GM06990 (cell line): ENCODE measurements at regions not wholly inside any gene's neighbourhood (a gene's known extent, or its start where the extent isn't known, plus 50 kb on each side); places are given as distances from the start of the nearest gene placed in this dataset.

ENCODE experiments used
- DNase-seq: peaks from one replicate; pipeline ENCODE4 v3.0.0-alpha.2; 2011; ENCODE audit not compliant: insufficient read length; ENCODE audit errors: extremely low read depth
- H3K27me3 ChIP-seq: replicated peaks from 2 replicates; pipeline ENCODE4 v1.6.0; 2011; ENCODE audit warnings: low read length; ENCODE audit not compliant: control insufficient read depth, insufficient read depth
- H3K36me3 ChIP-seq: 2 replicates; pipeline ENCODE4 v1.5.1; 2011; ENCODE audit warnings: low read length; ENCODE audit not compliant: control insufficient read depth, insufficient read depth
- H3K4me3 ChIP-seq: replicated peaks from 2 replicates; pipeline ENCODE4 v1.5.1; 2011; ENCODE audit warnings: low read depth, mild to moderate bottlenecking, control low read depth, low read length
- CTCF ChIP-seq: IDR thresholded peaks from 2 replicates; pipeline ENCODE4 v1.5.1; 2011; ENCODE audit warnings: low read length, control low read depth, mild to moderate bottlenecking, inconsistent platforms; ENCODE audit not compliant: insufficient read depth, poor library complexity, severe bottlenecking

DNA sequence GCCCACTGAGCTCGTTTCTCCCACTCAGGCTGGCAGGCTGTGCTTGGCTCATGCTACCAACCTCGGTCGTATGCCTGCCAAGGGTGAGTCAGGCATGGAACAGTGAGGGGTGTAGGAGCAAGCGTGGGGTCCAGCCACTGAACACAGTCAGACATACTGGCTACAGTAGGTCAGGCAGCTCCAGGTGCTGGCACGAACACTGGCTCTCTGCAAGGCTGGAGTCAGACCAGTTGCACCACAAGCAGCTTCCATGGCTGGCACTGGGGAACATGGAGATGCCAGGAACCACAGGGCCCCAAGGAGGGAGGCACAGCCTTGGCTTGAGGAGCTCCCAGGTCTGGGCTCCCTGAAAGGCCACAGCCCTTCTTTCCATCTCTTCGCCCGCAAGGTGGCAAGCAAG, 410.7 kb upstream of the KIRREL3 start:
- no peak for TF ChIP-seq CTCF
- H3K36me3 ChIP-seq = no peaks in the 10 kb centered on the region
- no peak overlapping the region for H3K4me3 ChIP-seq
- no peak for DNase-seq
- H3K27me3 ChIP-seq = no peaks in the 10 kb centered on the region; the same call in 1 of the 2 replicates

DNA sequence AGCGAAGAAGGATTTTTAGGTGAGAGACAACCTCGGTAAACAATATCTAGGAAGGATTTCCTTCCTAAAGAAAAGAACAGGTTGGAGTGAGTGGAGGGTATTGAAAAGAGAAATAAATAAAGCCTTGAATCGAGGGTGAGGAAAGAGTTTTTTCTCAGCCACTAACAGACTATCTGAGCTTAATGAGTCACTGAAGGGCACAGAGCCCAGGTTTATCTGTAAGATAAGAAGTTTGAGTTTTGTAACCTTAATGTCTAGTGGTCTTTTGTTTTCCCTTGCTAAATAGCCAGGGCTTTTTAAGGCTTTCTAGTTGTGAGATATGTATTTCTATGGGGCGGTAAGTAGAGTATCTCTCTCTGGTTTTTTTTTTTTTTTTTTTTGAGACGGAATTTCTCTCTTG, 394.5 kb upstream of the KIRREL3 start:
- H3K4me3 ChIP-seq = no peak overlapping the region
- no peaks in the 10 kb centered on the region for H3K36me3 ChIP-seq
- H3K27me3 ChIP-seq = no peaks in the 10 kb centered on the region
- no peak for TF ChIP-seq CTCF
- DNase-seq = no peak

- DNase-seq = no peak
- H3K27me3 ChIP-seq = no peaks in the 10 kb centered on the region; the same call in 1 of the 2 replicates
- no peak for TF ChIP-seq CTCF
- no peak overlapping the region for H3K4me3 ChIP-seq
- no peaks in the 10 kb centered on the region for H3K36me3 ChIP-seq
These were observed 393.0 kb upstream of the KIRREL3 start for GRCh38 chr11:127393460-127393997.

GRCh38 chr11:127392575-127392974, 392.0 kb upstream of the KIRREL3 start:
- no peak overlapping the region for H3K4me3 ChIP-seq
- no peaks in the 10 kb centered on the region for H3K36me3 ChIP-seq
- no peak for DNase-seq
- no peak for TF ChIP-seq CTCF
- no peaks in the 10 kb centered on the region; the same call in 1 of the 2 replicates for H3K27me3 ChIP-seq

DNA sequence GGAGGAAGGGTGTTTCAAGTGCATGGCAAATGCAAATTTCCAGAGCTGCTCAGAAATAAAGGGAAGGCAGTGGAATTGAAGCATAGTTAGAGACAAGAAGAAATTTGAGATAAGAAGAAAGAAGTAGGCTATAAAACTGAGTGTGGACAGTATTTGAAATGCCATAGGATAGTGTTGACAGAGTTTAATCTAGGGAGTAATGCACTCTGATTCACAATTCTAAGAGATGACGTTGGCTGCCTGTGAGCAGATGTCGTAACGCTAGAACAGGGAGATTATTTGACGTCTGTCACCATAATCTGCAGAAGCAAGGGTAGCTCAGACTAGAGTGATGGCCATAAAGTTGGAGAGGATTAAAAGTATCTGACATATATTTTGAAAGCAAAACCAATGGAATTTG, 389.9 kb upstream of the KIRREL3 start:
- no peaks in the 10 kb centered on the region; the same call in 1 of the 2 replicates for H3K27me3 ChIP-seq
- TF ChIP-seq CTCF = no peak
- no peak overlapping the region for H3K4me3 ChIP-seq
- H3K36me3 ChIP-seq = no peaks in the 10 kb centered on the region
- no peak for DNase-seq

DNA sequence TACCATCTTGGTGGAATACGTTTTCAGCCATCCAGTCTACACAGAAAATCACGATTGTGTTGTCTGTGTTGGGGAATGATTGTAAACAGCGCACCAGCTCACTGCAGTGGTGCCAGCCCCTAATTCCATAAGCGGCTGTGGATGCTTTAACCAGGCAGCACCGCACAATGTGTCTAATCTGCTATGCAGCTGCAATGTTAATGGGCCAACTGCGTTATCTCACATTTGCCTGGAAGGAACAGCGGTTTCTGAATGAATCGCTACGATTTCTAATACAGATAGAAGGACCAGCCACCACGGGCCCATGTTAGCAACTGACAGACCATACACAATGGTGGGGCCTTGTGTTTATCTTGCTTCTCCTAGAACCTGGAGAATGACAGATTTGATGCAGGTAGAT, 384.5 kb upstream of the KIRREL3 start:
- Histone ChIP-seq H3K4me3 (no peak overlapping the region), H3K27me3 (no peaks in the 10 kb centered on the region; the same call in 1 of the 2 replicates), H3K36me3 (no peaks in the 10 kb centered on the region)
- no peak for DNase-seq
- TF ChIP-seq CTCF = no peak
